Mononuclear cell (primary cell): ENCODE measurements at regions not wholly inside any gene's neighbourhood (a gene's known extent, or its start where the extent isn't known, plus 50 kb on each side); places are given as distances from the start of the nearest gene placed in this dataset.
"Not testable (repeated sequence)": the region's sequence is repeated elsewhere in the genome, so short reads cannot be mapped to it uniquely, and the experiment has no call there.

Experiments
- H3K27me3 ChIP-seq: 2 replicates; pipeline ENCODE4 v1.6.0; 2011; ENCODE audit warnings: low read length, control low read depth; ENCODE audit not compliant: insufficient read depth
- H3K4me1 ChIP-seq: 2 replicates; pipeline ENCODE4 v1.5.1; 2011; ENCODE audit warnings: mild to moderate bottlenecking, low read length, control low read depth; ENCODE audit not compliant: insufficient read depth
- H3K4me3 ChIP-seq: 2 replicates; pipeline ENCODE4 v1.5.1; 2011; ENCODE audit warnings: mild to moderate bottlenecking, low read length, moderate library complexity
- H3K9me3 ChIP-seq: 2 replicates; pipeline ENCODE4 v1.5.1; 2011; ENCODE audit warnings: low read depth, mild to moderate bottlenecking, control low read depth, low read length

- not testable (repeated sequence) for H3K4me3 ChIP-seq, H3K9me3 ChIP-seq, H3K27me3 ChIP-seq
- peaks cover 10% of the 10 kb centered on the region for H3K4me1 ChIP-seq
These were observed 184.5 kb downstream of the NPIPB11 start for GRCh38 chr16:29222008-29222407.

GRCh38 chr16:29221281-29221955 lies 185.1 kb downstream of the NPIPB11 start:
- not testable (repeated sequence) for H3K4me3 ChIP-seq, H3K9me3 ChIP-seq, H3K27me3 ChIP-seq
- H3K4me1 ChIP-seq = peaks cover 10% of the 10 kb centered on the region

GRCh38 chr16:29220647-29221191 lies 185.8 kb downstream of the NPIPB11 start:
- not testable (repeated sequence) for H3K9me3 ChIP-seq, H3K4me3 ChIP-seq, H3K27me3 ChIP-seq
- peaks cover 10% of the 10 kb centered on the region for H3K4me1 ChIP-seq

GRCh38 chr16:29219966-29220646 lies 186.4 kb downstream of the NPIPB11 start:
- not testable (repeated sequence) for H3K9me3 ChIP-seq, H3K4me3 ChIP-seq
- H3K4me1 ChIP-seq = peaks cover 10% of the 10 kb centered on the region

GRCh38 chr16:29219562-29219961 lies 186.9 kb downstream of the NPIPB11 start:
- H3K27me3 ChIP-seq, H3K4me3 ChIP-seq, H3K9me3 ChIP-seq: not testable (repeated sequence)
- peaks cover 10% of the 10 kb centered on the region for H3K4me1 ChIP-seq

More at GRCh38 chr16:29219966-29220646, 186.4 kb downstream of the NPIPB11 start:
- not testable (repeated sequence) for H3K27me3 ChIP-seq

GRCh38 chr16:29218649-29219048 lies 187.9 kb downstream of the NPIPB11 start:
- not testable (repeated sequence) for H3K4me3 ChIP-seq, H3K4me1 ChIP-seq, H3K9me3 ChIP-seq, H3K27me3 ChIP-seq

- H3K9me3 ChIP-seq, H3K27me3 ChIP-seq, H3K4me3 ChIP-seq, H3K4me1 ChIP-seq: not testable (repeated sequence)
These were observed 188.3 kb downstream of the NPIPB11 start for GRCh38 chr16:29218171-29218570.

- not testable (repeated sequence) for H3K4me3 ChIP-seq, H3K9me3 ChIP-seq, H3K4me1 ChIP-seq, H3K27me3 ChIP-seq
These were observed 188.8 kb downstream of the NPIPB11 start for GRCh38 chr16:29217752-29218126.

GRCh38 chr16:29217104-29217751 lies 189.3 kb downstream of the NPIPB11 start:
- not testable (repeated sequence) for H3K27me3 ChIP-seq, H3K4me1 ChIP-seq, H3K9me3 ChIP-seq, H3K4me3 ChIP-seq

- H3K9me3 ChIP-seq, H3K4me1 ChIP-seq, H3K4me3 ChIP-seq, H3K27me3 ChIP-seq: not testable (repeated sequence)
These were observed 192.7 kb downstream of the NPIPB11 start for GRCh38 chr16:29213770-29214169.

GRCh38 chr16:29213251-29213650 lies 193.3 kb downstream of the NPIPB11 start:
- not testable (repeated sequence) for H3K27me3 ChIP-seq, H3K4me1 ChIP-seq, H3K4me3 ChIP-seq, H3K9me3 ChIP-seq

GRCh38 chr16:29212084-29213027 lies 194.2 kb downstream of the NPIPB11 start:
- H3K9me3 ChIP-seq, H3K27me3 ChIP-seq, H3K4me3 ChIP-seq, H3K4me1 ChIP-seq: not testable (repeated sequence)

- not testable (repeated sequence) for H3K4me1 ChIP-seq, H3K9me3 ChIP-seq, H3K27me3 ChIP-seq, H3K4me3 ChIP-seq
These were observed 195.1 kb downstream of the NPIPB11 start for GRCh38 chr16:29211456-29211855.

- not testable (repeated sequence) for H3K4me1 ChIP-seq, H3K9me3 ChIP-seq, H3K4me3 ChIP-seq, H3K27me3 ChIP-seq
These were observed 196.0 kb downstream of the NPIPB11 start for GRCh38 chr16:29210299-29211150.
